CD4-positive, alpha-beta memory T cell (primary cell): ENCODE measurements at regions not wholly inside any gene's neighbourhood (a gene's known extent, or its start where the extent isn't known, plus 50 kb on each side); places are given as distances from the start of the nearest gene placed in this dataset.

Source experiments
- CTCF ChIA-PET: fragments of 350-600 bp; sonication (Branson Sonifier 250); formaldehyde crosslinking; loops from one replicate; lab custom pipeline; 2021; ENCODE audit warnings: inconsistent platforms; ENCODE audit not compliant: partially characterized antibody; lab: Charles Lee
- POLR2A ChIA-PET: fragments of 350-600 bp; sonication (Branson Sonifier 250); formaldehyde crosslinking; loops from one replicate; lab custom pipeline; 2021; ENCODE audit not compliant: partially characterized antibody; lab: Charles Lee
- DNase-seq, 5 donors: peaks; one replicate each; pipeline versions ENCODE4 v3.0.0 to v3.0.0-alpha.2; 2020 to 2022; ENCODE audit warnings: mixed read lengths in 1 of 5
- H3K27ac ChIP-seq: one replicate; pipeline ENCODE4 v1.7.0; 2013; ENCODE audit warnings: low read depth, low read length
- H3K27me3 ChIP-seq: 2 replicates; pipeline ENCODE4 v1.7.0; 2013; ENCODE audit warnings: mild to moderate bottlenecking, low read length, moderate library complexity; ENCODE audit not compliant: insufficient read depth
- H3K36me3 ChIP-seq: 2 replicates; pipeline ENCODE4 v1.7.0; 2013; ENCODE audit warnings: mild to moderate bottlenecking, low read length, moderate library complexity; ENCODE audit not compliant: insufficient read depth
- H3K4me1 ChIP-seq: 2 replicates; pipeline ENCODE4 v1.7.0; 2013; ENCODE audit warnings: mild to moderate bottlenecking, low read length, moderate library complexity; ENCODE audit not compliant: insufficient read depth
- H3K4me3 ChIP-seq, 2 donors: one replicate each; pipeline ENCODE4 v1.7.0; 2013; ENCODE audit warnings: low read length in 2 of 2, mild to moderate bottlenecking in 1 of 2
- H3K9me3 ChIP-seq, 2 donors: one replicate each; pipeline ENCODE4 v1.7.0; 2013; ENCODE audit warnings: low read length in 2 of 2, control low read depth in 1 of 2; ENCODE audit not compliant: control insufficient read depth in 1 of 2
- H3K27ac Mint-ChIP-seq, 7 donors: one replicate each; pipeline ENCODE4 v1.8.0; 2020 to 2021; ENCODE audit warnings: mixed read lengths in 7 of 7, mild to moderate bottlenecking in 6 of 7, inconsistent platforms in 3 of 7, moderate library complexity in 3 of 7
- H3K27me3 Mint-ChIP-seq, 2 donors: one replicate each; pipeline ENCODE4 v1.8.0; 2020 to 2021; ENCODE audit warnings: mixed read lengths in 2 of 2
- H3K36me3 Mint-ChIP-seq, 2 donors: one replicate each; pipeline ENCODE4 v1.8.0; 2020 to 2021; ENCODE audit warnings: mixed read lengths in 2 of 2, inconsistent platforms in 1 of 2, mild to moderate bottlenecking in 1 of 2
- H3K4me1 Mint-ChIP-seq, 4 donors: one replicate each; pipeline ENCODE4 v1.8.0; 2020 to 2021; ENCODE audit warnings: mixed read lengths in 4 of 4, mild to moderate bottlenecking in 1 of 4
- H3K4me3 Mint-ChIP-seq, 8 donors: one replicate each; pipeline ENCODE4 v1.8.0; 2020 to 2021; ENCODE audit warnings: mixed read lengths in 8 of 8, mild to moderate bottlenecking in 7 of 8, moderate library complexity in 6 of 8, inconsistent platforms in 3 of 8
- H3K9me3 Mint-ChIP-seq, 8 donors: one replicate each; pipeline ENCODE4 v1.8.0; 2020 to 2021; ENCODE audit warnings: mixed read lengths in 8 of 8, mild to moderate bottlenecking in 5 of 8, inconsistent platforms in 3 of 8, moderate library complexity in 1 of 8
- intact Hi-C: fragments of 100-400 bp; cut with micrococcal nuclease; formaldehyde crosslinking; loops from one replicate; pipeline ENCODE4 v1.15.1; 2023

DNA sequence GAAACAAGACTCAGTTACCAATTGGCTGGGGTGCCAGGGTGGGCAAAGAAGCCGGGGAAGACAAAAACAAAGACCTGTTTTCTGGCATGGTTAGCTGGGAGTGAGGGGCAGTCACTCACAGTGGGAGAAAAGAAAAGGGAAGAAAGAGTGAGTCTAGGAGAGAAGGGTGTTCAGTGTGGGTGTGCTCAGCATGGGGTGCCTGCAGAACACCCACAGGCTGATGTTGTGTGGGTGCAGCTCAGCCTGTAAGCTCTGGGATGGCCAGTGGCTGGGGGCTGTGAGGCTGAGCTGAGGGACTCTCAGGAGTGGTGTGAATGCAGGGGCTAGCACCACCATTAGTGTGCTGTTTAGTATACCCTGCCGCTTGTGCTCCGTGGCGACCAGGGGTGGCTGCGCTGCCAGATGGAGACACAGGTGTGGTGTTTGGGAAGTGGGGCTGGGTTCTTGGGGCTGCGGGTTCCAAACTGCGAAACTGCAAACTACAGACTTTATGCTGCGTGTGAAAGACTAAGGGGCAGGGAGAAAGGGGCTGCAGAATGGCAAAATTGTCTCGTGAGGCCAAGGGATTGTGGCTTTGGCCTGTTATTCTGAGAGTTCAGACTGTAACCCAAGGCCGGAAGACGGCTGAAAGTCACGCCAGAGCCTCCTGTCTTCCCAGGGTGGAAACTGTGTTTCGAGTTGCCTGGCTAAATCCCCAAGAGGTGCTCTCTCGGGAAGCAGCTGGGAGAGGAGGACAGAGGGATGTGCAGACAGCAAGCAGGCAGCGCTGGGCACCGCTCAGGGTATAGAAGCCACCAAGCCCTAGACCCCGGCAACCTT is 156.3 kb downstream of the TTC32 start:
- H3K36me3 Mint-ChIP-seq = no peaks in the 10 kb centered on the region
- Histone ChIP-seq H3K27ac (no peak overlapping the region), H3K27me3 (no peaks in the 10 kb centered on the region), H3K4me1 (no peaks in the 10 kb centered on the region), H3K4me3 (no peak overlapping the region), H3K36me3 (no peaks in the 10 kb centered on the region), H3K9me3 (no peaks in the 10 kb centered on the region)
- H3K27ac Mint-ChIP-seq = no peak overlapping the region
- ChIA-PET POLR2A (no interaction called here), CTCF (interaction anchor here (0.9 kb wide), 1 partner anchor 8 kb away, joined by 3 read pairs; no protein-coding TSS in a partner anchor)
- H3K4me1 Mint-ChIP-seq = no peaks in the 10 kb centered on the region
- no peak for DNase-seq
- intact Hi-C loops = no loop called here
- no peaks in the 10 kb centered on the region for H3K9me3 Mint-ChIP-seq
- H3K4me3 Mint-ChIP-seq = no peak overlapping the region
- peaks cover 4% of the 10 kb centered on the region in 2 donors for H3K27me3 Mint-ChIP-seq

DNA sequence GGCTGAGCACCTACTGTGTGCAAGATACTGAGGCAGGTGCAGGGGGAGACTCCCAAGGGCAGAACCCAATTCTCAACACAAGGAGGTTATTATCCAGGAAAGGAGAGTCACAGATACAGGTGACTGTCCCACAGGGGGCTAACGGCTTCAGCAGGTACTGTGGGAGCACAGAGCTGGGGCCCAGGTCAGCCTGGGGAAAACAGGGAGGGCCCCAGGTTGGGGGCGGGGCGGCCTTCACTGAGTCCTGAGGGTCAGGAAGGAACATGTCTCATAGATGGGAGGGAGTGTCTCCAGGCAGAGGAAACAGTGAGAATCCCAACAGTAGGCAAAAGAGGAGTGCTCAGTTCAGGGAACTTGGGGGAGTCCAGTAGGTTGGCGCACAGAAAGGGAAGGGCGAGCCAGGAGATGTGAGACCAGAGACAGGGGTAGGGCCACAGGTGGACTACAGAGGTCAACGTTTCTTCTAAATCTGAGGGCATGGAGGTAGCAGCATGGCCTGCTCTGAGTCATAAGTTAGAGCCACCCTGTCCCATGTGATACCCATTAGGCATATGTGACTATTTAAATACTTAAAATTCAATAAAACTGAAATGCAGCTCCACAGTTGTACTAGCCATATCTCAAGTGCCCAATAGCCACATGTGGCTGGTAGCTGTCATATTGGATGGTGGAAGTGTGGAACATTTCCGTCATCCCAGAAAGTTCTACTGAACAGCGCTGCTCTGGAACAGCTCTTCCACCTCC is 157.2 kb downstream of the TTC32 start:
- Histone ChIP-seq H3K27ac (no peak overlapping the region), H3K27me3 (no peaks in the 10 kb centered on the region), H3K36me3 (no peaks in the 10 kb centered on the region), H3K9me3 (no peaks in the 10 kb centered on the region), H3K4me3 (no peak overlapping the region), H3K4me1 (no peaks in the 10 kb centered on the region)
- H3K4me3 Mint-ChIP-seq = no peak overlapping the region
- ChIA-PET CTCF (no interaction called here), POLR2A (no interaction called here)
- no peak for DNase-seq
- no peaks in the 10 kb centered on the region for H3K4me1 Mint-ChIP-seq
- no peaks in the 10 kb centered on the region for H3K9me3 Mint-ChIP-seq
- no peak overlapping the region for H3K27ac Mint-ChIP-seq
- peaks cover 2 to 5% of the 10 kb centered on the region in 2 donors for H3K27me3 Mint-ChIP-seq
- intact Hi-C loops = no loop called here
- no peaks in the 10 kb centered on the region for H3K36me3 Mint-ChIP-seq

DNA sequence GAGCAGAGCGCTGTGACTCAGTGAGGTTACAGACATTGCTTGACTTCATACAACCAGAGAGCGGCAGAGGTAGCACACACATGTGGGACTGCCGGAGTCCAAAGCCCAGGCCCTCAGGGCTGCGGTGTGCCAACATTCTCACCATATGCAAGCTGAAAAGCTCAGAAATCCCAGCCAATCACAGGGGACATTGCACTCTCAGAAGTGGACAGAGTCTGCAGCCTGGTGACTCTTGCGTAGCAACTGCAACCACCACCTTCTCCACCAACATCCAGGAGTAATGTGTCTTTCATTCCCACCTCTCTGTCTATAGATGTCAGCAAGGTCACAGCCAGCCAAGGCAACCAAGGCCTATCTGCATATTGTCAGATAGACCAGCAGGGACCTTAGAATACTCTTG is 158.1 kb downstream of the TTC32 start:
- Histone ChIP-seq H3K27me3 (no peaks in the 10 kb centered on the region), H3K27ac (no peak overlapping the region), H3K4me1 (no peaks in the 10 kb centered on the region), H3K9me3 (no peaks in the 10 kb centered on the region), H3K36me3 (no peaks in the 10 kb centered on the region), H3K4me3 (no peak overlapping the region)
- no peak for DNase-seq
- H3K36me3 Mint-ChIP-seq = no peaks in the 10 kb centered on the region
- H3K4me1 Mint-ChIP-seq = no peaks in the 10 kb centered on the region
- CTCF ChIA-PET = no interaction called here
- no peak overlapping the region for H3K27ac Mint-ChIP-seq
- H3K4me3 Mint-ChIP-seq = no peak overlapping the region
- H3K9me3 Mint-ChIP-seq = no peaks in the 10 kb centered on the region
- POLR2A ChIA-PET = no interaction called here
- intact Hi-C loops = no loop called here
- H3K27me3 Mint-ChIP-seq = peaks cover 2 to 7% of the 10 kb centered on the region in 2 donors

DNA sequence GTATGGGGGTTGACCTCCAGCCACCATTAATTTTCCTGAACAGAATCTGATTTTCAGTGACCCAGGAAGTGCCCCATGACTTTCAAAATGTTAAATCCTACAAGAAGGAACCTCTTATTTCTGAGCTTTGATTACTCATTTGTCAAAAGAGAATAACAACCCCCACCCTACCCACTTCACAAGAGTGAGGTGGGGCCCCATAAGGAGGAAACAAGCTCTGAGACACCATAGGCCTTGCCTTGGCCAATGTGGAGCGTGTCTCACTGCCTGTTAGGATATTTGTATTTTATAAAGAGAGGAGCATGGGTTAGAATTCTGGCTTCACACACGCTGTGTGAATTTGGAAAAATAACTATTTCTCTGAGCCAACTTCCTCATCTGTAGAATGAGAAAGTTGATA is 158.9 kb downstream of the TTC32 start:
- Mint-ChIP-seq H3K9me3 (no peaks in the 10 kb centered on the region), H3K4me1 (no peaks in the 10 kb centered on the region), H3K4me3 (no peak overlapping the region), H3K27me3 (peaks cover 2 to 10% of the 10 kb centered on the region in 2 donors), H3K27ac (no peak overlapping the region), H3K36me3 (no peaks in the 10 kb centered on the region)
- intact Hi-C loops = no loop called here
- POLR2A ChIA-PET = no interaction called here
- CTCF ChIA-PET = no interaction called here
- no peaks in the 10 kb centered on the region for H3K36me3 ChIP-seq
- no peak overlapping the region for H3K4me3 ChIP-seq
- no peak overlapping the region for H3K27ac ChIP-seq
- no peak for DNase-seq
- no peaks in the 10 kb centered on the region for H3K27me3 ChIP-seq
- H3K4me1 ChIP-seq = no peaks in the 10 kb centered on the region
- H3K9me3 ChIP-seq = no peaks in the 10 kb centered on the region

DNA sequence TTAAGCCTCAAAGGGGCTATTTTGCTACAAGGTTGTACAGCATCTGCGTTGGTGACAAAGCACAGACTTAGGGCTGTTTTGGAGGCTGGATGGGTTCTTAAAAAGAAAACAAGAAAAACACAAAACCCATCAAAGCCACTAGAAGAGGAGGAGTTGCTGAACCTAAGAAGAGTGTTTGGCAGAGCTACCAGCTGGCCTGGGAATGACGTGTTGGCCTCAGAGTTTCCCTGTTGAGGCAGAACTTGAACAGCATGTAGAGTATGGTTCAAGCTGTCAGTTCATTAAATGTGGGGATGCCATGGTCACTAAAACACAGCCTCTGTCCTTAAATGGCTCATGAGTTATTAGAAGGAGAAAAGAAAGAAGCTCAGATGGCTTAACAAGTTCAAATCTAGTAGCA is 162.5 kb downstream of the TTC32 start:
- no peak for DNase-seq
- Mint-ChIP-seq H3K27ac (no peak overlapping the region), H3K4me1 (no peaks in the 10 kb centered on the region), H3K9me3 (no peaks in the 10 kb centered on the region), H3K27me3 (peaks cover 3 to 19% of the 10 kb centered on the region in 2 donors), H3K36me3 (no peaks in the 10 kb centered on the region), H3K4me3 (no peak overlapping the region)
- H3K4me1 ChIP-seq = no peaks in the 10 kb centered on the region
- intact Hi-C loops = no loop called here
- POLR2A ChIA-PET = no interaction called here
- CTCF ChIA-PET = no interaction called here
- H3K27me3 ChIP-seq = no peaks in the 10 kb centered on the region
- no peaks in the 10 kb centered on the region for H3K9me3 ChIP-seq
- no peaks in the 10 kb centered on the region for H3K36me3 ChIP-seq
- no peak overlapping the region for H3K4me3 ChIP-seq
- H3K27ac ChIP-seq = no peak overlapping the region

GRCh38 chr2:19738707-19739106 is 163.1 kb downstream of the TTC32 start:
- no peak for DNase-seq
- Histone ChIP-seq H3K27ac (no peak overlapping the region), H3K27me3 (no peaks in the 10 kb centered on the region), H3K36me3 (no peaks in the 10 kb centered on the region), H3K4me3 (no peak overlapping the region), H3K4me1 (no peaks in the 10 kb centered on the region), H3K9me3 (no peaks in the 10 kb centered on the region)
- Mint-ChIP-seq H3K27ac (no peak overlapping the region), H3K9me3 (no peaks in the 10 kb centered on the region), H3K4me3 (no peak overlapping the region), H3K4me1 (no peaks in the 10 kb centered on the region), H3K36me3 (no peaks in the 10 kb centered on the region), H3K27me3 (peaks cover 3 to 16% of the 10 kb centered on the region in 2 donors)
- ChIA-PET POLR2A (no interaction called here), CTCF (no interaction called here)
- intact Hi-C loops = no loop called here

- intact Hi-C loops = no loop called here
Measured at GRCh38 chr2:19736191-19736831, 165.5 kb downstream of the TTC32 start.

More at GRCh38 chr2:19736191-19736831, 165.5 kb downstream of the TTC32 start:
- ChIA-PET POLR2A (no interaction called here), CTCF (no interaction called here)
- no peak overlapping the region for H3K4me3 ChIP-seq
- no peaks in the 10 kb centered on the region for H3K27me3 ChIP-seq
- no peak overlapping the region for H3K27ac ChIP-seq
- H3K27ac Mint-ChIP-seq = no peak overlapping the region
- no peaks in the 10 kb centered on the region for H3K9me3 ChIP-seq
- H3K27me3 Mint-ChIP-seq = peaks cover 9 to 24% of the 10 kb centered on the region in 2 donors
- H3K36me3 ChIP-seq = no peaks in the 10 kb centered on the region
- no peaks in the 10 kb centered on the region for H3K36me3 Mint-ChIP-seq
- DNase-seq = no peak
- H3K4me1 Mint-ChIP-seq = no peaks in the 10 kb centered on the region
- H3K4me1 ChIP-seq = no peaks in the 10 kb centered on the region
- H3K9me3 Mint-ChIP-seq = no peaks in the 10 kb centered on the region
- H3K4me3 Mint-ChIP-seq = no peak overlapping the region
